Endothelial cell of umbilical vein (primary cell): ENCODE measurements at regions not wholly inside any gene's neighbourhood (a gene's known extent, or its start where the extent isn't known, plus 50 kb on each side); places are given as distances from the start of the nearest gene placed in this dataset.

Experiments used
- EZH2 ChIP-seq: IDR thresholded peaks from 2 replicates; pipeline ENCODE4 v1.6.1; 2012; ENCODE audit warnings: borderline replicate concordance, low read depth, mild to moderate bottlenecking, moderate library complexity, low read length, inconsistent platforms; ENCODE audit not compliant: severe bottlenecking
- FOS ChIP-seq: IDR thresholded peaks from 2 replicates; pipeline ENCODE4 v1.6.1; 2011; ENCODE audit warnings: mild to moderate bottlenecking, low read length, moderate library complexity, borderline replicate concordance; ENCODE audit not compliant: insufficient read depth
- GATA2 ChIP-seq: IDR thresholded peaks from 2 replicates; pipeline ENCODE4 v1.7.0; 2011; ENCODE audit warnings: low read depth, mild to moderate bottlenecking, moderate library complexity, mixed read lengths, low read length; ENCODE audit not compliant: insufficient read length, insufficient read depth
- JUN ChIP-seq: IDR thresholded peaks from 2 replicates; pipeline ENCODE4 v1.6.1; 2011; ENCODE audit warnings: borderline replicate concordance, low read depth; ENCODE audit not compliant: insufficient read length, insufficient read depth
- MAX ChIP-seq: IDR thresholded peaks from 2 replicates; pipeline ENCODE4 v1.6.1; 2011; ENCODE audit not compliant: insufficient read depth, insufficient read length
- MYC ChIP-seq: IDR thresholded peaks from one replicate; pipeline ENCODE4 v1.6.1; 2011; ENCODE audit warnings: mild to moderate bottlenecking, low read depth, low read length
- POLR2A ChIP-seq: IDR thresholded peaks from 2 replicates; pipeline ENCODE4 v1.6.1; 2012; ENCODE audit warnings: low read depth, mild to moderate bottlenecking, control low read depth, low read length
- POLR2AphosphoS5 ChIP-seq: IDR thresholded peaks from 2 replicates; pipeline ENCODE4 v1.6.1; 2012; ENCODE audit warnings: low read depth, mild to moderate bottlenecking, control low read depth, low read length, moderate library complexity; ENCODE audit not compliant: insufficient read depth
- TF ChIP-seq, protein P1 (sequence below), 2 donors: IDR thresholded peaks; 1 replicate in 1 of 2; 2 replicates in 1 of 2; pipeline ENCODE4 v1.5.1; 2011; ENCODE audit warnings: low read length in 2 of 2, mild to moderate bottlenecking in 2 of 2, moderate library complexity in 2 of 2, control low read depth in 1 of 2, inconsistent platforms in 1 of 2, low read depth in 1 of 2; ENCODE audit not compliant: insufficient read depth in 1 of 2; ENCODE audit errors: extremely low read depth in 1 of 2

DNA sequence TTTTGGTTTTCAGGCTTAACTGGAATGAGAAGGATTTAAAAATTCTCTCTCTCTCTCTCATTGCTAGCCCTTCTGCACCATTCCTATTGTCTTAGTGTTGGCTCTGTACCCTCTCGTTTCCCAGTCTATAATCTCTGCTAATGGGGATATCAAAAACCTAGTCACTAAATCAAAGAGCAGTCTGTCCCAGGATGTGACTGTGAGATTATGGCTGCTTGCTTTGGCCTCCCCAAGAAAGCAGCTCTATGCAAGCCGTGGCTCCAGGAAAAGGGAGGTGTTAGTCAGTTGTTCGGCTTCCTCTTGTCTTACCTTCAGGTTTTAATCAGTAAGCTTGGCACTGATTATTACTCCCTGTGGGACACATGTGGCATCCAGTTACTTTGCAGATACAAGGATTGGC is 468.8 kb downstream of the USP25 start:
- no peak for TF ChIP-seq POLR2A
- TF ChIP-seq POLR2AphosphoS5 = peak; percentile 35
- TF ChIP-seq, protein P1, sequence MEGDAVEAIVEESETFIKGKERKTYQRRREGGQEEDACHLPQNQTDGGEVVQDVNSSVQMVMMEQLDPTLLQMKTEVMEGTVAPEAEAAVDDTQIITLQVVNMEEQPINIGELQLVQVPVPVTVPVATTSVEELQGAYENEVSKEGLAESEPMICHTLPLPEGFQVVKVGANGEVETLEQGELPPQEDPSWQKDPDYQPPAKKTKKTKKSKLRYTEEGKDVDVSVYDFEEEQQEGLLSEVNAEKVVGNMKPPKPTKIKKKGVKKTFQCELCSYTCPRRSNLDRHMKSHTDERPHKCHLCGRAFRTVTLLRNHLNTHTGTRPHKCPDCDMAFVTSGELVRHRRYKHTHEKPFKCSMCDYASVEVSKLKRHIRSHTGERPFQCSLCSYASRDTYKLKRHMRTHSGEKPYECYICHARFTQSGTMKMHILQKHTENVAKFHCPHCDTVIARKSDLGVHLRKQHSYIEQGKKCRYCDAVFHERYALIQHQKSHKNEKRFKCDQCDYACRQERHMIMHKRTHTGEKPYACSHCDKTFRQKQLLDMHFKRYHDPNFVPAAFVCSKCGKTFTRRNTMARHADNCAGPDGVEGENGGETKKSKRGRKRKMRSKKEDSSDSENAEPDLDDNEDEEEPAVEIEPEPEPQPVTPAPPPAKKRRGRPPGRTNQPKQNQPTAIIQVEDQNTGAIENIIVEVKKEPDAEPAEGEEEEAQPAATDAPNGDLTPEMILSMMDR (IDR thresholded peaks at IDR 0.05; ENCODE audit: extremely low read depth in 1 of 2, insufficient read depth in 1 of 2, low read depth in 1 of 2, low read length in 2 of 2) = no peak
- TF ChIP-seq EZH2 = no peak
- TF ChIP-seq MYC = no peak
- TF ChIP-seq MAX = no peak
- TF ChIP-seq JUN = no peak
- TF ChIP-seq GATA2 = no peak
- TF ChIP-seq FOS = no peak
